HG03354 (cell line): ENCODE measurements at regions not wholly inside any gene's neighbourhood (a gene's known extent, or its start where the extent isn't known, plus 50 kb on each side); places are given as distances from the start of the nearest gene placed in this dataset.

ENCODE experiments used
- ATAC-seq: cut with Tn5 transposase; IDR thresholded peaks from one replicate; pipeline ENCODE4 v1.9.1; 2021; ENCODE audit warnings: mild to moderate bottlenecking; ENCODE audit not compliant: unreplicated experiment, poor library complexity, severe bottlenecking

DNA sequence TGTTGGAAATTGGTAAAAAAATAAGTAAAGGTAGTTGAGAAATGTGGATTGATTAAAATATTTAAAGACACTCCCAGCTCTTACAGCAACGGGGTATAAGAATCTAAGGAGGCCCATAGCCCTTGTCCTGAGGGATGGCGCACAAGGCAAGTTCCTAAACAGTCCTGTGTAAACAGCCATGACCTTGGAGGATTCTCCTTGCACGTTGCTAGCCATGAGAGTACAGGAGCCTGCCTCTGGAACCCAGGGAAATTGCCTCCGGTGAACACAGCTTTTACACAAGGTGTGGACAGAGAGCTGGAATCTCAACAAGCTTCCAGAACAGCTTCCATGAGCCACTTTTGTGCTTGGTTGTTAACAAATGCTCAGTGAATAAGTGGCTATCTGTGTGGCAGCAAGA lies 378.2 kb downstream of the FOXO1 start:
- no peak for ATAC-seq

DNA sequence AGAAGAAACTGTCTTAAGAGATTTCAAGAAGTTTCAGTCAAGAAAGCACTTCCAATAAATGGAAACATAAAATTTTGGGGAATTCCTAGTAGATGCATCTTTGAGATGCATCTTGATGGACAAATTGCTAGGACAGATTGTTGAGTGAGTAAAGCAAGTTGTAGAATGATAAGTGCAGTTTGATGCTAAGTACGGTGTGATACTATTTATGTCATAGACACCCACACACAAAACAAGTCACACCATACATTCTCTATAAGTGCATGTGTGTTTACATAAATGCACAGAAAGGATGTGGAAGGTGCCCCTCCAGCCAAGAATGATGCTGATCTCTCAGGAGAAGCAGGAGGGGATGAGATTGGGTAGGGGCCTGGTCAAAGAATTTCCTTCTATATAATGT lies 375.7 kb downstream of the FOXO1 start:
- no peak for ATAC-seq

DNA sequence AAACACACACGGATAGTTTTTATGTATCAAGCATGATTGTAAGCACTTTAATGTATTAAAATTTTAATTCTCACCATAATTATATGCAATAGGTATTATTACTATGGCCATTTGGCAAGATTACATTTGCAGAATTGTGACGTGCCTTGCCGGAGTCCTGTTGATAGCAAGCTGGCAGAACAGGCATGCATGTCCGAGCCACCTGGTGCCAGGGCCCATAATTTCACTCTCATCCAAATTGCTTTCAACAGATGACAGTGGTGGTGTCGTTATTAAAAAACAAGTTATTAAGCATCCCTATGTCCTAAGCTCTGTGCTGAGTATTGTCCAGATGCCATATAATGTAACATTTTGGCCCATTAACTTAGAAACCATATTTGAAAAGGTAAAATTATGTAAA lies 374.3 kb downstream of the FOXO1 start:
- ATAC-seq = no peak

DNA sequence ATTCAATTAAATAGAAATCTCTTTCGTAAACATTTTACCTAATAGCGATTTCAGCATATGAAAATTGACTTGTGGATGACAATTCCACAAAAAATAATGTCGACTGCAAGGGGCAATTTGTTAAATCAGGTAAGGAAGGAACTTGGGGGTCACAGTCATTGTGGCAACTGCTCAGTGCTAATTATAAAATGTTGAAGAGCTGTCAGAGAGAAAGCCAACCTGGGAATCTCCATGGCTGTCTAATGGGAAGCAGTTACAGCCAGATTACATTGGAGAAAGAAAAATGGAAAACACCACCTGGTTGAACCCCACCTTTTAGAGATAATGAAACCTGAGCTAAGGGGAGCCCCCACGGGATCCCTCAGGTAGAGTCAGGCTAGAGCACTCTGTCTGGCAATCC lies 373.9 kb downstream of the FOXO1 start:
- no peak for ATAC-seq

DNA sequence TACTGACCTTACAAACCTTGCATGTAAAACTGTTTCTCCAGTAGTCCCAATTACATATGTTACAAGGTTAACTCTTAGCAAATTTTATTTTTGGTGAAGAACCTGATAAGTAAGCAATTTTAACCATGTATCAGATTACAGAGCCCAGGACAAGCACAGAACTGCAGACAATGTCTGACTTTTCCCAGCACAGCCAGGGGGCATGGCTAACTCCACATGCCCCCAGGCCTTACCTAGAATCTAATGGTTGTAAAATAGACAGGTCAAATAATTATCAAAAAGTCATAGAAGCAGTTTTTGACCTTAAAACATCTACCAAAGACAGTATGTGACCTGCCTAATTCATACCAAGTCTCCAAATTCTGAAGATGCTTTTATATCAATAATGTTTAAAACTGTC lies 364.1 kb downstream of the FOXO1 start:
- ATAC-seq = no peak

DNA sequence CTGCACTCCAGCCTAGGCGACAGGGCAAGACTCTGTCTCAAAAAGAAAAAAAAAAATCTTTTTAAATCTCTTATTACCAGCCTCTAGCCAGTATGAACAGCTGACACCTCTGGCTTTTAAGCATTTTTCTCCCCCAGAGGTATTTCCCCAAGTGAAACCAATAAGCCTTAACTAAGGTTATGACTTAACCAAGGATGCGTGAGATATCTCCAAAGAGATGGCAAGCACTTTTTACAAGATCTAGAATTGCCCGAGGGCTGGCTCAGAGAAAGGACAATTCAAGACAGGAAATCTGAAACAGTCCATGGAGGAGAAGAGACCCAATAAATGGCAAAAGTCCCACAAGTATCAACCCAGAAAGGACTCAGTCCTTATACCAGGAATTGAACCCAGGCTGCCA lies 362.1 kb downstream of the FOXO1 start:
- no peak for ATAC-seq

DNA sequence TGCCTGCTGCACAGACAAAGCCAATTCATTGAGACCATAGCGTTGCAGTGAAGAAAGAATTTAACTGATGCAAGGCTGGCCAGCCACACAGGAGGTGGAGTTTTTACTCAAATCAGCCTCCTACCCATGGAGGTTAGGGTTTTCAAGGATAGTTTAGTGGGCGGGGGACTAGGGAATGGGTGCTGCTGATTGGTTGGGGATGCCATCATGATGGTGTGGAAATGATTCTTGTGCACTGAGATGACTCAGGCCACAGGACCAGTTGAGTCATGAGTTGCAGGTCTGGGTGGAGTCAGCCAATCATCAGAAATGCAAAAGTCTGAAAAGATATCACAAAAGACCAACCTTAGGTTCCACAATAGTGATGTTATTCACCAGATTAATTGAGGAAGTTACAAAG lies 359.6 kb downstream of the FOXO1 start:
- no peak for ATAC-seq

DNA sequence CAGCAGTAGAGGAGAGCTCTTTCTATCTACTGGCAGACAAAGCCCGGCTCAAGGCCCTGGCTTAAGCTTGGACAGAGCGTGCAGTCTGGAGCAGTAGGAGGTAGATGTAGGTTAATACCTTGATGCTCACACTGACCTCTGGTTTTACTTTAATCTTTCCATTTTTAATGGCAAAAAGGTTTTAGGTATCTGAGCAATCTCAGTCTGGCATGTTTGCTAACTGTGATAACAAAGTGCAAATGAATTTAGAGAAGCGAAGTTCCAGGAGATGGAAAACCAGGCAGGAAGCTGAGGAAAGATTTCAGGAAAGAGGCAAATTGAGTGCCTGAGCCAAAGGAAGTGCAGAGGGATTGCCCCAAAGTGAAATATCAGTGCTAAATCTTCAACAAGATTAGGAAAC lies 356.6 kb downstream of the FOXO1 start:
- ATAC-seq = no peak

DNA sequence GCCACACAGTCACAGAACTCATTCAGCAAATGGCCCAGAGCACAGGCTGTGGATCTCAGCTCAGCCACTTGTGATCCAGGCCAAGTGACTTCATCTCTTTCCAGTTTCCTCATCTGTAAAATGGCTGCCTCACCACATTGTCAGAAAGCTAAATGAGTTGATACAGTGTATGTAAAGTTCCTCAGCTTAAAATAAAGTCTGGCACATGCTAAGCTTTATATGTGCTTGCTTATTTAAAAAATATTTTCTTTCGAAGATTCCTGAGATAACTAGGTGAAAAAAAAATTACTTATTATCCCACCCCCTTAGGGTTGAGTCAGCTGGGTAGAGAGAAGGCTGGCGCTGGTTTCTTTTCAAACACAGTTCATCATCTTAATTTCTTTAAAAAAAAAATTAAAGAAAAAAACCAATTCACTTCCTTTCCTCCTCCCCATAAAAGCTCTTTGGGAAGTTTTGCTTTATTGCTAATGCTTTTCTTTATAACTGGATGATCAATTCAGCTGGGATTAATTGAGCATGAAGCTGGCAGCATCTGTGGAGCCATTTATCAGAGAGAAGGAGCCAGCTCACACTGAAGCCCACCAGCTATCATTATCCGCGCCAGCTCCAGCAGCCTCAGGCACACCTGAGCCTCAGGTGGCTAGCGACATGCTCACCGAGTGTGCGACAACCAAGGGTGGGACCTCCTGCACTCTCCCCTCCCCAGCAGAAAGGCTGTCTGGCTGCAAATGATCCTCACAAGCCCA lies 354.9 kb downstream of the FOXO1 start:
- ATAC-seq = no peak

DNA sequence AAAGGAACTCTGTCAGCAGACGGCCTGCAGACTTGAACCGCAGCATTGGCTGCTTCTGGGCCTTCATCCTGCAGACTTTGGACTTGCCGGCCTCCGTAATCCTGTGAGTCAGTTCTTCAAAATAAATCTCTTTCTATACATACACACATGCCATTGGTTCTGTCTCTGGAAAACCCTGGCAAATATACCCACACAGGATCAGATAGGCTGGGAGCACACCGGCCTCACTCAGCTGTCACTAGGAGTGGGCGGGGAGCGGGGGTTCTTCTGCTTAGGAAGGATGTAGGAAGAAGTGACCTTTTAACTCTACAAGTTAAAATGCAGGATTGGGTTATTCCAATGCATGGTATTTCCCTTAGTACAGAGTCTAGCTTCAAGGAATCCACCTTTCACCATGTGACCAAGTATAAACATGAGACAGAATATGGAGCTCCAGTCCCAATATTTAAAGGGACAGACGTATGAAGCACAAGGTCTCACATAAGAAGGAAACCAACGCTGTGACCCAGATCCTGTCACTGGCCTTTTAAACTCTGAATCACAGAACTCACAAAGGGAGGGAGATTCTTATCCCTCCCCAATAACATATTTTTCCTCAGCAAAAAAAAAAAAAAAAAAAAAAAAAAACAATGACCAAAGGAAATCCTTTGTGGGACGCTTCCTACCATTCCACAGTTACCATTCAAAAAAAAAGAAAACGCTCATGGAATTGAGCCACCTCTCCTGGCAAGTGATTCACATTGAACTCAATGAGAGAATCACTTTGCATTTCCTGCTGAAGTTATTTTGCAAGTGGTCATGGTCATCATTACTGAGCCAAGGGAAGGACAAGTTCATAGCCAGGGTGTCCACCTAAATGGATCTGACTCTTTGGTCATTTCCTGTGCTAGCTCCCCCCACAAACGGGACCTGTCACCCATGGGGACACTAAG lies 352.9 kb downstream of the FOXO1 start:
- ATAC-seq = no peak

DNA sequence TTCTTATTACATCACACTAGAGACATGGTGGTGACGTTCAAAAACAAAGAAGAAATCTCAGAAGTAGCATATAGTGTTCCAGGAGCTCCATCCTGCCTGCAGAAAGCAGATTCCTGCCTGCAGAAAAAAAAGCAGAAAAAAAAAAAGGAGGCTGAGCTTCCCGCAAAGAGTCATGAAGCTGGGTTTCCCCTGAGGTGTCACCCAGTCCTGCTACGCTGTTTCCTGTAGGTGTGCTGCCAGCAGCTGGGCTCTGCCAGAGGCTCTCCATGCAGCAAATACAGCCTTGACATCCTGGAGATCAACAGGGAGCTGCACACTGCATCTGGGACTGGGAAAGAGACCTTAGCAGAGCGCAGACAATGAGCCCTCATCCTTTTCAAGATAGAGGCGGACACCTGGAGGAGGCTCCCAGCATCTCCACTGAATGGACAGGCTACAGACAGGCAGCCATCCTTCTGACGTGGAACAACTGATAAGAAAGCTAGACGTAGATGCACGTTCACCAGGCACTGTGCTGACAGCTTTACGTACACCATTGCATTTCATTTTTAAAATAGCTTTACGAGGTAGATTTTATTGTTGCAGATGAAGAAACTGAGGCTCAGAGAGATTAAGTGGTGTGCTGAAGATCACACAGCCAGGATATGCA lies 350.9 kb downstream of the FOXO1 start:
- no peak for ATAC-seq

DNA sequence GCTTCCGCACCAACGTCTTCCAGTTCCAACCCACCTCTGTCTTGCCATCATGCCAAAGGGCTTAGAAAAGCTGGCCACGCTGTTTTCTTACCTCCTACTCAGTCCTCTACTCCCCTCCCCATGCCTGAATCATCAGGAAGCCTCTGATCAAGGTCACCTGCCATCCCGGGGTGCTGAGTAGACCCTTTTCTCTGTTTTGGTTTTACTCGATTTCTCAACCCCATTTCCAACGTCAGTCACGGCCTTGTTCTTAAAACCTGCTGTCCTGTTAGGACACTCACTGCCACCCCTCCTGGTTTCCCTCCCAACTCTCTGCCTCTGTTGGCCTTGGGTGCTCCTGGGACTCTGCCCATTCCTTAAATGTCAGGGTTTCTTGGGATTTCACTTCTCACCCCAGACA lies 350.1 kb downstream of the FOXO1 start:
- no peak for ATAC-seq

DNA sequence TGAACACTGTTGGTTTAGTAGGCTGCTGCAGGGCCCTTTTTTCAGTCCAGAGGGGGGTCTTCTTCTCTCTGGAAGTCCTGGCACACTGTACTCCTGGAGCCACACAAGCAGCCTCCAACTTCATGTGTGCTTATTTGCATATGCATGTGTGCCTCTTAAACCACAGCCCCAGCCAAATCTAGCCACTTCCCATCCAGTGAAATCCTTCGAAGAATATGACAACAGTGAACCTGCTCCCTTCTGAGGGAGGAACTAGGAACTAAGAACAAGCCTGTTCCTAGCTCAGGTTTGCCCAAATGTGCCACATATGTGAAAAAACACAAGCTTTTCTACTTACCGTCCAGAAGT lies 348.5 kb downstream of the FOXO1 start:
- ATAC-seq = no peak

DNA sequence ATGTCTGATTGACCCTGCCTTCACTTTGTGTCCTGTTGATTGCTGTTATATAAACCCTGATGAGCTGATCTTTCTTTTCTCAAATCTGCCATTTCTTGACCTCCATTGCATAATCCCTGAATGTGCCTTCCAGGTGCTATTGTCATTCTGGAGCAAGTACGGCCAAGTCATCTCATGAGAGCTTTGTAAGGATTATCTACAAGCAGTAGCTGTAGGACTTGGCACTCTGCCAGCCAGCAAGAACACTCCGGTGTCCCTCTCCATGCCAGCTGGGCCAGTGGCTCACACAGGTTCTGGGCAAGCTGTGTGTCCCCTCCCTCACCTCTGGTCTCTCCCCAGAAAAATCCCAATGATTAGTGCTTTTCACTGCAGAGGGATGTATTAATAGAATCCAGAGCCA lies 348.1 kb downstream of the FOXO1 start:
- ATAC-seq = no peak

DNA sequence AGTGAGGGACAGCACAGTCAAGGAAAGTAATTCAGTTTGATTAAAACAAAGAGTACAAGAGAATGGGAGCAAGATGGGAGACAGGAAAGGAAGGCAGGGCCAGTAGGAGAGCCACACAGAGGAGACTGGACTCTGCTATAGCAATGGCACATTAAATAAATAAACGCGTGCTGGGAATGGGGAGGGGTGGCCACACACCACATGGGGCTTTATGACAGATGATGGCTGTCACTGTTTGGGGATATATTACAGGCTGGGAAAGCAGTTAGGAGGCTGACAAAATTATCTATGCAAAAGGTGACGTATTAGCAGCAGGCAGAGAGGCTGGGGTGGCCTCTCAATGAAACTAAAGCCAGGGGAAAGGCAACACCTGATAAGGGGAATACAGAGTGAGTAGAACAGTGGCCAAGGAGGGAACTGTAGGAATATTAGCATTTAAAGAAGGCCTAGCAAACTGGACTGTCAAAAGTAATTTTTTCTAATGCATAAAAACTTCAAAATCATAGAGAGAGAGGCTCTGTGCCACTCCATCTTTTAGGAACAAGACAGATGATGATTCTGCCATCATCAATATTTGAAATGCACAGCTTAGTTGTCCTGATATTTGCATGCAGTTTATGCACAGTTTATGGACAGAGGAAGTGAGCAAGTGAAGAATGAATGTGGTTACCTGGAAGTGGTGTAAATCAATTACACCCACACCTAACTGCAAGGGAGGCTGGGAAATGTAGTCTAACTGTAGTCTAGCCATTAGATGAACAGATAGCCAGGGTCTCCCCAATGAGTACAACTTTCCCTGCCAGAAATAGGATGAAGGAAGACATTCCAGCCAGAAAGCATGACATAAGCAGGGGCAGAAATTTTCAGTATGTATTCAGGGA lies 346.5 kb downstream of the FOXO1 start:
- no peak for ATAC-seq

DNA sequence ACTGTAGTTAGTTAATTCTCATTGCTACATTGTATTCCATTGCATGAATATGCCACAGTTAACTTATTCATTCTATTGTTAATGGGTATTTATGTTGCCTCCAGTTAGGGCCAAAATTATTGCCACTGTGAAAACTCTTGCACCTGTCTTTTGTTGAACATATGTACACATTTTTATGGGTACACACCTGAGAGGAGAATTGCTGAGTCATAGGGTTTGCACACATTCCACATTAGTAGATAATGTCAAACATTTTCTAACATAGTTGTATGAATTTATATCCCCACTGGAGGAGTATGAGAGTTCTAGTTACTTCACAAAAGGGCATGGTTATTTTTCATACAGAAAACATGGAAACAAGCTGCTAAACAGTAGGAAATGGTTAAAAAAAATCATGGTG lies 338.4 kb downstream of the FOXO1 start:
- ATAC-seq = no peak

DNA sequence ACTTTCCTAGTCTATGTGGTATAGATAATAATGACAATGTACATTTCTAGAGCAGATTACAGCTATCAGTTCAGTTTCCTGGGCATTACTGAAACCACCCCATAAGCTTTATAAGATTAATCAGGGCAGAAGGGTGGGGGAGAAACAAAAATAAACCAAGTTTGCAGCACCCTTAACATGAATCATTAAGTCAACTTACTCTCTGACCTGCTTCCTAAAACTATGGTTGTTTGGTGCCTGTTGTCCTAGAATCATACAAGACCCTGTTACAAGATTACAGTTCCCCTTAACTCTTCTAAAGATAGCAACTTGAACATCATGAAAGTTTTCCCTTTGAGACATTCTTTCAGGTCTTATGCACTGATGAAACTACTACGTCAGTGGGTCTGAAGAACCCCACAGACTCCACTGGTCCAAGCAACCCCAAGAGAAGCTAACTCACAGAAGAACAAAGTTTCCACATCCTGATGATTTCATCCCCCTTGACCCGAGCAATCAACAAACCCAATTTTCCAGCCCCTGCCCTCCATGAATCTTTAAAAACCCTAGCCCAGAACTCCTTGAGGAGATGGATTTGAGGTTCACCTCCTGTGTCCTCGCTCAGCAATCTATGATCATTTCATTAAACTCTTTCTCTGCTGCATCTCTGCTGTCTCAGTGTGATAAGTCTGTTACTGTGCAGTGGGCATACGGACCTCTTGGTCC lies 336.5 kb downstream of the FOXO1 start:
- no peak for ATAC-seq

DNA sequence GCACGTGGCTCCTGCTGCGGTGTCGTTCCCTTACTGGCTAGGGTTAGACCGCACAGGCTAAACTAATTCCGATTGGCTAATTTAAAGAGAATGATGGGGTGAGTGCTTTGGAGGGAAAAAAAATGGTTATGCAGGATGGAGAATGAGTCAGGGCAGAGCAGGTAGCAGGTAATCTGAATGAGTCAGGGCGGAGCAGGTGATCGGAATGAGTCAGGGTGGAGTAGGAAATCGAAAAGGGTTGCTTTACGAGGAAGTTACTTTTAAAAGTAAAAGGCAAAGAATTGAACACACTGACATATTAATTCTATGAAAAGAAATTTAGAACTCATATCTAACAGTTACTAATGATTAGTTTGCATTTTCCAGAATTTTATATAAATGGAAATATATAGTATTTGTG lies 335.5 kb downstream of the FOXO1 start:
- no peak for ATAC-seq

DNA sequence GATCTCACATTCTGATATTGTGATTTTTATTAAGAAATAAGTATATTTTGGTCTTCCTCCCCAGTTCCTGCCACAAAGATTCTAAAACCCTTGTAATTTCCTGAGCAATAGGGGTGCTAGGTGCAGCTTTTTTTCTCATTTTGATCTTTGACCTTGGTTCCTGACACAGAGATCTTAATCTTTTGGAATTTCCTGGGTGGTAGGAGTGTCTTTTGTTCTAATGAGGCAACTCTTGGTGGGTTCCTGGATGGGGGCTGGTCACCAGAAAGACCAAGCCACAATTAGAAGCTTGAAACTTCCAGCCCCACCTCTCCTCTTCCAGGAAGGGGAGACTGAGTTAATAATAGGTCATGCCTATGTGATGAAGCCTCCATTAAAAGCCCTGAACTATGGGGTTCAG lies 334.6 kb downstream of the FOXO1 start:
- ATAC-seq = no peak
